GM03348 (cell line): ENCODE measurements at regions not wholly inside any gene's neighbourhood (a gene's known extent, or its start where the extent isn't known, plus 50 kb on each side); places are given as distances from the start of the nearest gene placed in this dataset.

Source experiments
- DNase-seq: peaks from one replicate; pipeline ENCODE4 v3.0.0; 2012; ENCODE audit warnings: low spot score

DNA sequence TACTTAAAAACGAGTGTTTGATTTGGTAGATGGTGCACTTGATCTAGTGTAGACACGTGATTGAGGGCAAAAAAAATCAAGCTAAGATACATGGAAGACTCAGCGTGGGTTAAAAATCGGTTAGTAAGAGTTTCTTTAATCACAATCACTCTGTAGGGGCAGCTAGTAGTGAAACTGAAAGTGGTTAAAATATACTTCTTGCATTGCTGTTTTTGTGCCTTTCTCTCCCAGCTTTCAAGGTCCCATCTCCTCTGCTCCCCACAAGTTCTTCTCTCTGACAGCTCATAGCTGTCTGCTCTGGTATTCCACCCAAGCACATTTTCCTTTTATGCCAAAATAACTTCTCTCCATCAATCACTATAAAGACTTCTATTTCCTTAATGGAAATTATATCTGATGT lies 1089.7 kb downstream of the EFNB2 start:
- no peak for DNase-seq

DNA sequence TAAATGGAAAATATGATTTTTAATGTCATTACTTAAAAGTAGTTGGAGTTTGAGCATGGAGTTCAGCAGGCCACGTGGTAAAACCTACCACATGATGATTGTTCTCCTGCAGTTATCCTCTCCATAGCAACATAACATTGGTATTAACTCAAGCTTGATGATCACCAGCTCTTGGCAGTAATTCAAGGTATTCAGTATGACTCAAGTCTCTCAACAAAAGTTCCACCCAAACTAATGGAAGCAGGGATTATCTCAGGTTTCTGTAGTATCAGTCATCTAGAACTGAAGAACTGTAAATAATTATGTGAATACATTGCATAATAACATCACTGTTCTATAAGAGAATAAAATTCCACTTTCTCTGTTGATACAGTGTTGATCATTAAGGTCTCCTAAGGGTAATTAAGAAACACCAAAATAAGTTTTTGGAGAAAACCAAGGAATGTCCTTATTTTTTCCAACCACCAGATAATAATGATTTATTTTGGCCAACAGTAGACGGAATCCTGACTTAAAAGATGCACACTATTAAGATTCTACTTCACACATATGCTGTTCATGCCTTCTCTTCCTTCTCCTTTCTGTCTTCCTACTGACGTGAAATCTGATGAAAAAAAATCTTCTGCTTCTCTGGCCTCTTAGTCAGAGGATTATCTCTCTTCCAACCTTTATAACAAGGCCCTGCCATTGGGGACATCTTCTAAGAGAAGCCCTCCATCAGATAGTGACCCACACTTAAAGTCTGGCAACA lies 1092.3 kb downstream of the EFNB2 start:
- peak; percentile 7 for DNase-seq

DNA sequence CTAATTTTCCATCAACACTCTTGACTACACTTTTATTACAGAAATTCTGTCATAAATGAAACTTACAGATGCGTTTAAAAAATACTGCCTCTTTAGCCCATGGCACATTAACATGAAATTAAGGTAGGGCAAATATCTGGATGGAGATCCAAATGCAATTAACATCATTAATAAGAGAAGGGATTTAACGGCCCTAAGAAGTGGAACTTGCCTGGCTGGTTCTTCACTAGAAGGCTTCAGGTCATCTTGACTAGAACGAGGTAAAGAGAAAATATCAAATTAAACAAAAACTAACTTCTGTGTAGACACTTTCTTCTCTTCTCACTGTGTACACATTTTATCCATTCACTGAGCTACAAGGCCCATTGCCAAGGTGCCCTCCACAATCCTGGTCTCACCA lies 1093.4 kb downstream of the EFNB2 start:
- DNase-seq: no peak

DNA sequence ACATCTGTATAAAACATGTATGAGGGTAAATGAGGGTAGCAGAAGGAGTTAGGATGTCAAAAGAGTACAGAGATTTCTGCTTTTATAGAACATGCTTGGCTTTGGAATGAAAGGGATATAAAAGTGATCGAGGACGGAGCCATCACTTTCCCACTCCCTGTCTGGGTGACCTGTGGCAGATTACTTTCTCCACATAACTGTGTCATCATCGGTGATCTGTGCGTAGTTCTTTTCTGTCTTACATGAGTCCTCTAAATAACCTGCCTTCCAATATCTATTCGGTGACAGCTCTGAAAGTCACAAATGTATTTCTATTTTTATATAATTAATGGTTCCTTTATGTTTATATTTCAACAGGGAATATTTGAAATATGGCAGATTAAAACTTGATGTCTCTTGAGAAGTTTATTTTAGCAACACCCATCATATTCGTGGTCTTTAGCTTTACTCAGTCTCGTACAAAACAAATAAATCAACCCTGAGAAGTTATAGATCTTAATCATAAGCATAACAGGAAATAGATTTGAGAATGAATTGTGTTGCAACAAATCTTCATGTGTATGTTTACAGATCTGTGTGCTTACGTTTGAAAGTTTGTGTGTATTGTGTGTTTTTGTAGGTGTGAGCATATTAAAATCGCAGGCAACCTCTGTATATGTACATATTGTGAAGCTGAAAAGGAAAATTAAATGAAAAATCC lies 1094.3 kb downstream of the EFNB2 start:
- DNase-seq: no peak

DNA sequence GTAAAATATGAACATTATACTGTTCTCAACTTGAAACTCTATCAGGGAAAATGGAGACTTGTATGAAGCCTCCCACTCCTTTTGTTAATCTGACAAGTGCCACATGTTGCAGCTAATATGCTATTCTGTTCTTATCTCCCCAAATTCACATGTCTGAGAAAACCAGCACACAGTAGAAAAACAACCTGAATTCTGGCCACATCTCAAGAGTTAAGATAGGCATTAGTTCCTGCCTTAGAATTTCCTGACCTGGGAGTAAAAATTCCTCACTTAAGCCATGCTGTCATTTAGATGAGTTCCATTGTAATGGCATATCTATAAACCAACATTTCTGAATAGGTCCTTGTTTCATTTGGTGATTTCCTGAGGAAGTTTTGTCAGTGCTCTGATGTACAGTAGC lies 1098.5 kb downstream of the EFNB2 start:
- no peak for DNase-seq

DNA sequence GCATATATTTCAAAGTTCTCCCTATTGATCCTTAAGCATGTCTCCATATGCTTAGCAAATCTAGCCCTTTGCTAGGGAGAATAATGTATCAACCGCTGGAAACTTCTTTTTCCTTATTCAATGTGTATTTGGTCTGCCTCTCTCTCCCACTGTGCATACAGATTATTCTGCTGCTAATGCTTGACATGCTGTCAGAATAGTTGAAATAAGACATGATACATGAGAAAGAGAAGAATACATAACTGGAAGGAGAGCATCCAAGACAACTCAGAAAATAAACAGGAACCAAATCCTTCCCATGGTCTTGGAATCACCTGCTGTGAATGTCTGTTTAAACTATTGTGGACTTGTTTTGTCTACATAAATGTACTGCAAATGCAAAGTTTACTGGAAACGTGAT lies 1103.0 kb downstream of the EFNB2 start:
- DNase-seq: no peak

DNA sequence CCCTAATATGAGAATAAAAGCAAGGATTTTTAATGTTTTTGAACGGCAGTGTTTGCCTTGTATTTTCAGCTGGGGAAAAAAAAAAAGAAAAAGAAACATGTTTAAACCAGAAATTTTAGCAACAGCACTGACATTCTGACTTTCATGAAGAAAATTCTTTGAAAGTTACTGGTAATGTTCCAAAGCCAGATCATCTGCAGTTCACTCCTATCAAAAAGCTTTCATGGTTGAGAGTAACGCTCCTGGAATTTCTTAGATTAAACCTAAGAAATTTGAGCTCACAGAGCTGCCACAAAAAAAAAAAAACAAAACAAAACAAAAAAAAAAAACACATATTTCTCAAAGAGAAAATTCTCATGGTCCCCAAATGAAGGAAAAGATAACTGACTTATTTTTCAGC lies 1106.7 kb downstream of the EFNB2 start:
- no peak for DNase-seq

DNA sequence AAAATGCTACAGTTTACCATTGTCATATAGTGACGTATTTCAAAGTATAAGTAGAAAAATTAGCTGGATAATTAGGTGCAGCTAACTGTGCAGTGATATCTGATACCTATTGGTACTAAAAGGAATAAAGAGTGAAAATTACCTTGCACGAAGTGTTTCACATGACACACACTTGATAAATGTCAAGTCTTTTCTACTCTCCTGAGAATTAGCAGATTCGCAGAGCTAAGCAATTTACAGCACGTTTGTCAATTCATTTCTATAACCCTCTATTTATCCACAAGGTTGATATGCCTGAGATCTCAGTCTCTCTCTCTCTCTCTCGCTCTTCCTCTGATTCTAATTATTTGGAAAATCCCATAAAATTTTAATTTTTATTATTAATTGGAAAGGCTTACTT lies 1109.0 kb downstream of the EFNB2 start:
- no peak for DNase-seq

DNA sequence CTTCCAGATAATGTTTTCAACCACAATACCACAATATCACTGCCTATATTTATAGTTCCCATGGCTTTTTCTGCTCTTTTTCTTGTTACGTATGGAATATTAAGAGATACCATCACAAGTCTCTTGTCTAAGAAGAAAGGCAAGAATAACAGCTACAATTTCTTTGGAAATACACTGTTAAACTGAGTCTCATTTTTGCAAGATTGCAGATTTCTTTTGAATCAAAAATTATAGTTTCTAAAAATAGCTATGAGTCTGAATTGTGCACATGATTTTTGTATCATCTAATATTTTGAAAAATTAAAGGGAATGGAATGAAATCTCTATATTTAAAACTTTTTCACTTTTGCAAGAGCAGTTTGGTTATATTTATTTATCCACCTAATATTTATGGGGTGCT lies 1120.8 kb downstream of the EFNB2 start:
- no peak for DNase-seq

DNA sequence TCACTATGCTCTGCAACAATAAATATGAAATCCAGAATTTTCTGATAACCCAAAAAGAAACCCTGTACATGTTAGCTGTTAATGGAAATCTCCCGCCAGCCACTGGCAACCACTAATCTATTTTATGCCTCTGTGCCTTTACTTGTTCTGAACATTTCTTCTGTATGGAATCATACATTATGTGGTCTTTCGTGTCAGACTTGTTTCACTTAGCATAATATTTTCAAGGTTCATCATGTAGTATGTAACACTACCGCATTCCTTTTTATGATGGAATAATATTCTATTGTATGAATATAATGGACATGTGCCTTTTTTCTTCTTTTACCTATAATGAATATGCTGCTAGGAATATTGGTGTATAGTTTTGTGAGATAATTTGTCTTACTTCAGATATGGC lies 1123.3 kb downstream of the EFNB2 start:
- DNase-seq: no peak

DNA sequence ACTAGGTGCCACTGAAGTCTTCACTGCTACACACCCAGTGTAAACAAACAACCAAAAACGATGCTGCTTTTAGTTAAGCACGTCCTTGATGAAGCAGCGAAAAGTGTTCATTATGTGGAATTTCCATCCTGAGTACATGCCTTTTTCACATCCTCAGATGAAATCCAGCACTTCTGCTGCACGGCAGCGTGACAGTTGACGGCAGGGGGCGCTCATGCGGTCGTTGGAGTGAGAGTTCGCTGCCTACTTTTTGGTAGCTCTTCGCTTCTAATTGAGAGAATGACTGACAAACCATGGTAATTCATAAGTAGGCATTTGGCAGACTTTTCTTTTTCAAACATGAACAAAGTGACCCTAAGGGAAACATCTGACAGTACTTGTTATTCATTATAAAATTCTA lies 1124.9 kb downstream of the EFNB2 start:
- peak; percentile 14 for DNase-seq

DNA sequence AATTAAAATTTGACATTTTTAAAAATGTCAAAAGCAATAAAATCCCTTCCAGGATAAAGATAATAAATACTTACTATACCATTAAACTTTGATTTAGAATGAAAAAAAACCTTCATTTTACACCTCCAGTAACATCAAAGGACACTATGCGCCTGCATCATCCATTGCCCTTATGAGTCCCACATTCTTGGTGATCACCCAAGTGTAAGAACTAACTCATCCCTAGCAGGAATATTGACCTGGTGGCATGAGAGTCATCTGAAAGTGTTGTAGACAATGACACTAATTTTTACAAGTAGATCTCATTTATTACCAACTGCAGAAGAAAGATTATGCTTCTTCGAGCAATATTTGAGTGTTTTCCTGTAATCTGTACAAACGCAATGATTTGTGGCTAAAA lies 1128.9 kb downstream of the EFNB2 start:
- no peak for DNase-seq

DNA sequence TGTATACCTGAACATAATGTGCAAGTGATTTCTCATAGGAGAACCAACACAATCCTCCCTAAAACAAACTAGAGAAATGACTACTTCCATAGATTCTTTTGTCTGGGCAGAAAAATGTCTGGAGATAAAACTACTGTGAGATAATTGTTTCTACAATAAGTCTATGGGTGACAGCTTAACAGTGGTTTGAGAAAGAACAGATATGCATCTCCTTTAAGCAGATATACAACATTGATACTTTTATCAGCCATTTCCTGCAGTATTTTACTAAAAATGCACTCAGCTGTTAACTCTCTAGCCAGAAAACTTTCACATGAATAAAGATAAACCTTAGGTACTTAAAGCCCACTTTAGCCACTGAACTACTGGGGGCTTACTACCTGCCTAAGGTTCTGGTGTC lies 1132.4 kb downstream of the EFNB2 start:
- no peak for DNase-seq

DNA sequence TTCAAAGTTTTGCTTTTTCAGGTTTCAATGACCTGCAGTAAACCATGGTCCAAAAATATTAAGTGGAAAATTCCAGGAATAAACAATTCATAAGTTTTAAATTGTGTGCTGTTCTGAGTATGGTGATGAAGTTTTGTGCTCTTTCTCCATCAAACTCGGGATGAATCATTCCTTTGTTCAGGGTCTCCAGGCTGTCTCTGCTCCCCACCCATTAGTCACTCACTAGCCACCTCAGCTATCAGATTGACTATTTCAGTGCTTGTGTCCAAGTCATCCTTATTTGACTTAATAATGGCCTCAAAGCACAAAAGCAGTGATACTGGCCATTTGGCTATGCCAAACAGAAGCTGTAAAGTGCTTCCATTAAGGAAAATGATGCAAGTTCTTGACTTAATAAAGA lies 1140.4 kb downstream of the EFNB2 start:
- DNase-seq: no peak

DNA sequence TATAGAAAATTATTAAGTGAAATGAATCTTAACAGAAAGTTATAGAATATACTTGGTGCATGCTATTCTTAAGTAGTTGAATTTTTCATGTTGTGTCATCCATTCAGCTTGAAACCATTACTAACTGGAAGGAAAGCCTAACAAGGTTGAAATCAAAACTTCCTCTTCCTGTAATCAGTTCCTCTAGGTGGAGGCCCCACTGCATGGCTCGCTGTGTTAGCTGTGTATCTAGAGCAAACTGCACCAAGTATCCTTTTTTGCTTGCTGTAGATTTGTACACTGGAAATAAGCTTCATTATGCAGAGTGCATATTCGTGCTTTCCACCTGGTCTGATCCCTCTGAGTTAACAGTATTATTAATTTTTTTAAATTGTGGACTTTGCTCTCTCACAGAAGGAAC lies 1146.1 kb downstream of the EFNB2 start:
- no peak for DNase-seq

DNA sequence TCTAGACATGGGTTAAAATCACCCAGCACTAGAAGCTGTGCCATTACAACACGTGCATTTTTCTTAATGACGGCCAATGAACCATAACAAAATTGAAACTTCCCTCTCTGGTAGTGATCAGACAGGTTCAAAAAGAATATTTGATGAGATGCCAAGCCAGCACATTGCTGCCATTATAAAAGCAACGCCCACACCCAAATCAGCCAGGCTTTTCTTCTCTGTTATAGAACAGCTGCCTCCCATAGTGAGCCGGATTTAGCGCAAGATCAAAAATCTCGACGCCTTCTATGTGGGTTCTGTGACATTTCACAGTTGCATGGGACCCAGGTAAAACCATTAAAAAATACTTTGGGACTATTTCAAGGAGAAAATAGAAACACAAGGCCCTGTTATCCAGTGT lies 1158.0 kb downstream of the EFNB2 start:
- no peak for DNase-seq

DNA sequence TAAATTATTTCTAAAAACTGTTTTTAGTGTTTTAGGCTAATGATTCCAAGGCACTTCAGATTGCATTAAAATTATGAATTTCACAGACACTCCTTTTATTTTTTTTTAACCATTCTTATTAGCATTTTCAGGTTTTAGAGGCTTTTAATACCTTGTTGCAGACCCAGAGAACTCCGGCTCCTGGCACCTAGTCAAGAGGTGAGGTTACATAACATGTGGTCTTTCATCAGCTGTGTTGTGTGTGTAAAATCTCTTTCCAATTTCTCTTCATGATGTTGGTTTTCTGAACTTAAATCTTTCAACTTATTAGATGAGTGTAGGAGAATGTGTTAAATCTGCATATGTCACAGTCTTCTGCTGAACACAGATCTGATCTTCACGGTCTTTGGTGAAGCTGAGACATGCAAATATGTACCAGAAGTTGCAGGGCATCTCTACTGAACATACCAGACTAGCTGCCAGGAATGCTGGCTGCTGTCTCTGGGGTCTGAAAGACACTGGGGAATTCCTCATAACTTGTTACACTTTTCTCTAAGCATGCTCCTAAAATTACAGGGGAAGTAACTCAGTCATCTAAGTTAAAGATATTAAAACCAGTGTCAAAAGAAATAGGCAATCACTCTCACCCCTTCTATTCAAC lies 1165.3 kb downstream of the EFNB2 start:
- DNase-seq: no peak

DNA sequence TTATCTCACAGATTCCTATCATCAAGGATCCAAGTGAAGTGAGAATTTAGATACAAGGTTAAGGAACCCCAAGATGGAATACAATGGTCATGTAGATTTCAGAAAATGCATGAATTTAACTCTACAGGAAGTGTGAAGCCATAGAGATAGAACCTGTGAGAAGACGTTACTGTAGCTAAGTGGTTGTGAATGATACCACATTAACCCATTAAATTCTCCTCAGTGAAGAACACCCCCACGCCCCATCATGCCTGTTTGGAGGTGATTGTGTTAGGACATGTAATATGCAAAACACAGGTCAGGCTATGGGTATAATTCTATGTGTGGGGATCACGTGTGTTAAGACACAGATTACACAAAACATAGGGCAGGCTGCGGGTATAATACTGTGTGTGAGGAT lies 1166.7 kb downstream of the EFNB2 start:
- no peak for DNase-seq

DNA sequence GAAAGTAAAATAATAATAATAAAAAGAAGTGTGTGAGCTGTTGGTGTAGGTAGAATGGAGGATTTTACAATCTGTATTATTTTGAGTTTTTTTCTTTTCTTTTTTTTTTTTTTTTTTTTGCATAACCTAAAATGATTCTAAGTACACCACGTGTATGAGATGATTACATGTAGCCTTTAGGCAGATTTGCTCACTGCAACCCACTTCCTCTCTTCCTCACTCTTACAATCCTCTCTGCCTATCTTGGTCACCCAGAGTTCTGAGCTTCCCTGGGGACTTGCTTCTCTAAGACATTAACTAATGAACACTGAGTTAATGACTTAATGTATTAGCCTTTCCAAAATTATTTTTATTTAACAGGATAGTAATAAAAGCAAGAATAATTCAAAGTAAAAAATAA lies 1169.6 kb downstream of the EFNB2 start:
- no peak for DNase-seq

DNA sequence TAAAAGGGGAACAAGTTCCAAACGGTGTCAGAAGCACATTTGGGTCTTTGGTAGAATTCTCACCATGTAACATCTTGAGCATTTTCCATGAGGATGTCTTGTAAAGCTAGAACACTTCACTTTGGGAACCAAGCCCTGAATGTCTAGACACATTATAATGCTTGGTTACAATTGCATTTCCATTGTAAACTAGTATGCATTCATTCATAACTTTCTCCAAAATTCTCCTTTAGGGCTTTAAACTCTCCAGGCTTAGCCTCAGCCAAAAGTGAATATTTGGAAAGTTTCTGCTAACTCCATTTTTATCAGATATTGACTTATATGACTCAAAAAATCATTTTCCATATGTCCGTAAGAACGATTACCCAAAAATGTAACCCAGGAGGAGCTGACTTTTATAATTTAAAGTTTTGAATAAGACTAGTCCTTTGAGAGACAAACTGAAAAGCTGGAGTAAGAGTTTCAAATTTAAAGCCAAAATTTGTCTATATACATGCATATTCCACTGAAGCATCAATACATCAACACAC lies 1170.4 kb downstream of the EFNB2 start:
- no peak for DNase-seq

DNA sequence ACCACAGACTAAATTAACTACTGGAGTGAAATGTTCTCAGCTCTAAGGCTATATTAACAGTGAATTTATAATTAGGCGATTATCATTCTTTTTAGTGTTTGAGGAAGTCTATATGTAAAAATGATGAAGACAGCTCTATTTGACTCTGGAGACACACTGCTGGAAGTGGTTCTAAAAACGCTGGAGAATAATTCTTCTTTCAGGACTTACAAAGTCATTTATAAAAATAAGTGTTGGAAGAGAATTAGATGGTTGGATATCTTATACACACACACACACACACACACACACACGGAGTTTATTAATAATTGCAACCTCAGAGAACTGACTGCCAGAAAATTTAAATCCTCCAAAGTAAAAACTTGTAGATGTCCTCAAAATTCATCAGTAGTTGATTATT lies 1171.3 kb downstream of the EFNB2 start:
- DNase-seq: no peak

DNA sequence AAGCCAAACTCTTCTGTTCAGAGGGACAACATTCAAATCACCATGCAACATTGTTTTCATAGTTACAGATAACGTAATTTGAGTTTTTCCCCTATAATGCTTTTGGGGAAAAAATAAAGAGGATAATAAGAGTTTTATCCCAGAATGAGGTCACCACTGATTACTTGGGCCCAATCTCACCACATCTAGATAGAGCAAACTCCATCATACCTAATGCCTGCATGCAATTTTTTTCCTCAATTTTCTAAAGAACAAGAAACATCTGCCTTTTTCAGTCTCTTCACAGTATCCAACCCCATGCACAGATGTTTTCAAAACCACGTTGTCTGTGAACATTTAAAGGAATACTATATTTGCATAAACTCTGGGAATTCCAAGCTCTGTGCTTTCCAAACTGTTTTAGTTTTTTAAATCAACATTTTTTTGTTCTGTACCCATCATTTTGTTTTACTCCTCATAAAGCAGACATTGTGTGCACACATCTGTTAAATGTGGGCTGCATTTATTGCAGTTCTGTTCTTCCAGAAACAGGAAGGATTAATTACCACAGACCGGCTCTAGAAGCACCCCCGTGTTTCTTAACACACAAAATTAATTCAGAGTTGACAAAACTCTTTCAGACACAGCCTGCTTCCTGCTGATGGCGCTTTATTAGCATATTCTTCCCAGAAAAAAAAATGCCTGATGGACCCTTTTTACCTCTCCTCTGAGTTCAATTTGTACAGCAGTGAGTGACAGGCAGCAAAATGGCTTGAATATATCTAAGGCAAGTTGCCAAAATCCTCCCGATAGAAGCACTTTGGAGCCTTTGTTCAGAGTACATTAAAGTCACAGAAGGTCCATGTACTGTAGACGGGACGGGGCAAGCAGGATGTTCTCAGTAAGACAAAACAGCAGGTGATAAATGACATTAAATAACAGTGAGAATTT lies 1171.9 kb downstream of the EFNB2 start:
- DNase-seq: no peak
